IPS-18a (cell line): ENCODE measurements at regions not wholly inside any gene's neighbourhood (a gene's known extent, or its start where the extent isn't known, plus 50 kb on each side); places are given as distances from the start of the nearest gene placed in this dataset.

Source experiments
- H3K27ac ChIP-seq: one replicate; pipeline ENCODE4 v1.5.1; 2013; ENCODE audit warnings: low read length
- H3K27me3 ChIP-seq: one replicate; pipeline ENCODE4 v1.6.1; 2013; ENCODE audit warnings: mild to moderate bottlenecking, low read length; ENCODE audit not compliant: control insufficient read depth, insufficient read depth
- H3K36me3 ChIP-seq: one replicate; pipeline ENCODE4 v1.6.1; 2013; ENCODE audit warnings: low read depth, low read length; ENCODE audit not compliant: control insufficient read depth
- H3K4me1 ChIP-seq: one replicate; pipeline ENCODE4 v1.6.1; 2013; ENCODE audit warnings: low read depth, low read length; ENCODE audit not compliant: control insufficient read depth
- H3K4me3 ChIP-seq: one replicate; pipeline ENCODE4 v1.5.1; 2013; ENCODE audit warnings: low read length
- H3K9ac ChIP-seq: one replicate; pipeline ENCODE4 v1.6.1; 2013; ENCODE audit warnings: mild to moderate bottlenecking, low read length, moderate library complexity
- H3K9me3 ChIP-seq: one replicate; pipeline ENCODE4 v1.6.1; 2013; ENCODE audit warnings: low read depth, low read length; ENCODE audit not compliant: control insufficient read depth

DNA sequence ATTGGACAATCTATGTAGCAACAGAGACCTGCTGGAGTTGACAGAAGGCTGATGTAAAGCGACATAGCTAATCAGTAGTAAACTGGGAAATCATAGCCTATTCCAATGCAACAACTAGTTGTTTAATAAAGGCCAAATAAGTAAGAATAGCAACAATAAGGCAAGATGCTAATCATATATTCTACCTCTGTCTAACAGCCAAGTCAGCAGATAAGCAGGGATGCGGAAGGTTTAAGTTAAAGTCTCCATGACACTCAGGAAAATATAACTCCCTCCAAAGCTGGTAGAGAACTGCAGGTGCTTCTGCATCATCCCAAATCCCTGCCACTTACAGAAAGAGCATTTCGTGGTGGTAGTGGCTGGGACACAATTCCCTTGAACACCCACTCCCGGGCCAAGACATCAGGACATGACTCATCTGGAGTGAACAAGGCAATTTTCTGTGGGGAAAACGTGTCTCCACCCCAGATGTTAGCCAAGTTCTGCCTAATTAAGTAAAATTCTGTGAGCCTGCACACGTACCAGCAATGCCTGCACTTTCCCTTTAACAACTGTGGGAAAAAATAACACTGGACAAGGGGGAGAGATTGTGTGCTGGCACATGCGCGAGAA is 413.6 kb upstream of the ID2 start:
- Histone ChIP-seq H3K27me3 (no peaks in the 10 kb centered on the region), H3K36me3 (no peaks in the 10 kb centered on the region), H3K9me3 (no peaks in the 10 kb centered on the region), H3K27ac (no peak overlapping the region), H3K9ac (no peak overlapping the region), H3K4me3 (no peak overlapping the region), H3K4me1 (peaks cover 10% of the 10 kb centered on the region)

DNA sequence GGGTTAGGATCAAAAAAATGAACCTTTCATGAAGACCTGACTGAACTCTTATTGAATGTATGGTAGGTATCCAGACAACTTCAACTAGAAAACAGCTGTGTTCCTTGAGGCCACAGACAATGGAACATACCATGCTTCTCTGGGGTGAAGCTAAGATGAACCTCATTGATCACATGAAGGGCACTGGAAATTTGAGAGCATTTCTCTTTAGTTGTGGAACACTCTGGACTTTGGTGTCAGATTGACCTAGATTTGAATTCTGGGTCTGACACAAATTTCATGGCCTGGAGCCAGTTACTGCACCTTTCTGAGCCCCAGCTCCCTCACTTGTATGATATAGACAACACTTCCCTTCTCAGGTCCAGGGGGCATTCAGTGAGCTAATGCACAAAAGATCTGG is 411.2 kb upstream of the ID2 start:
- no peak overlapping the region for H3K4me3 ChIP-seq
- H3K4me1 ChIP-seq, result no peaks in the 10 kb centered on the region
- H3K9me3 ChIP-seq, result no peaks in the 10 kb centered on the region
- no peak overlapping the region for H3K9ac ChIP-seq
- no peaks in the 10 kb centered on the region for H3K36me3 ChIP-seq
- no peak overlapping the region for H3K27ac ChIP-seq
- no peaks in the 10 kb centered on the region for H3K27me3 ChIP-seq

DNA sequence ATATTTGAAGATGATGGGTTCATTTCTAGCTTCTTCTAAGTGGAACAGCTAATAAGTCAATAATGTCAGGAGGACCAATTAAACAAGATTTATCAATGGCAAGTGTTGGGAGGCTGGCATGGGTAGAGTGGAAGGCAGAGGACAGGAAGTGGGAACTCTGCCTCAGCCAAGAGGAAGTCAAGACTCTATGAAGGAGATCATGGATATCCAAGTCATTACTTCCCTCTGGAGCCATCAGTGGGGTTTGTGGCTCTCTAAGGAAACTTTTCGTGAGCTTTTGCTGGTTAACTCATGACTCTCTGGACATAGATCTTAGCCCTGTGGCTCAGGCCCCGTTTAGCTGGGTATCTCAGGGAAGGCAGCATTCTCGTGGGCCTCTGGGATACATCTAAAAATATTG is 410.4 kb upstream of the ID2 start:
- Histone ChIP-seq H3K4me3 (no peak overlapping the region), H3K27ac (no peak overlapping the region), H3K9ac (no peak overlapping the region), H3K9me3 (no peaks in the 10 kb centered on the region), H3K36me3 (no peaks in the 10 kb centered on the region), H3K4me1 (no peaks in the 10 kb centered on the region), H3K27me3 (no peaks in the 10 kb centered on the region)

DNA sequence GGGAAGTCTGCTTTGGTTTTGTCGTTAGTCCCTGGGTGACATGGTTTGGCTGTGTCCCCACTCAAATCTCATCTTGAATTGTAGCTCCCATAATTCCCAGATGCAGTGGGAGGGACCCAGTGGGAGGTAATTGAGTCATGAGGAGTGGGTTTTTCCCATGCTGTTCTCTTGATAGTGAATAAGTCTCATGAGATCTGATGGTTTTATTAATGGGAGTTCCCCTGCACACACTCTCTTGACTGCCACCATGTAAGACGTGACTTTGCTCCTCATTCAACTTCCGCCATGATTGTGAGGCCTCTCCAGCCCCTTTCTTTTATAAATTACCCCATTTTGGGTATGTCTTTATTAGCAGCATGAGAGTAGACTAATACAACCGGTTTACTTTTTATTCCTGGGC is 405.8 kb upstream of the ID2 start:
- Histone ChIP-seq H3K27ac (no peak overlapping the region), H3K27me3 (no peaks in the 10 kb centered on the region), H3K9ac (no peak overlapping the region), H3K4me1 (no peaks in the 10 kb centered on the region), H3K4me3 (no peak overlapping the region), H3K9me3 (no peaks in the 10 kb centered on the region), H3K36me3 (no peaks in the 10 kb centered on the region)

DNA sequence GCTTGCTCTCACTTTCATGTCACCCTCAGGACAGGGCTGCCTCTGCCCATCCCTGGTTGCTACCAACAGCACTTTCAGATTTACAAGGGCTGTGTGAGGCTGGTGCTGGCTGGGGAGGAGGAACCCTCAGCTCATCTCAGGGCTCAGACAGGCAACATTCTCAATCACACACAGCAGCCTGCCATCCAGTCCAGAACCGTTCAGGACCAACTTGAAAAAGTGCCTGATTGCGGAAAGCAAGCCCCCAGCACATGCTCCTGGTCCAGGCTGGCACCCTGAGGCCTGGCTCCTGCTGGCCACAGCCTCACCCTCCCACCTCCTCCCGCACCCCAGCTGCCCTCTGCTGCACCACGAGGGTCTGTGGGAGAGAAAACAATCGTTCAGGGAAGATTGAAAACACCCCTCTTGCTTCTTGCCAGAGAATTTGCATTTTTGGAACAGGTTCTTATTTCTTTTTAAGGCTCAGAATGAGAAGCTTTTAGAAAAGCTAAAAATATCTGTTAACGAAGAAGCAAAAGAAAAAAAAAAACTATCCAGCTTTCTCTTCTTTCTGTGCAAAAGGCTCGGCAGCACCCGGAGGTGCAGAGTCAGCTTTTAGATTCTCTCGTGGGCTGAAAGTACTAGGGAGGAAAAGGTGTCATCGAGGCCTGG is 403.8 kb upstream of the ID2 start:
- no peak overlapping the region for H3K4me3 ChIP-seq
- H3K36me3 ChIP-seq, result no peaks in the 10 kb centered on the region
- H3K27ac ChIP-seq, result no peak overlapping the region
- H3K27me3 ChIP-seq, result no peaks in the 10 kb centered on the region
- no peak overlapping the region for H3K9ac ChIP-seq
- H3K4me1 ChIP-seq, result no peaks in the 10 kb centered on the region
- H3K9me3 ChIP-seq, result no peaks in the 10 kb centered on the region

DNA sequence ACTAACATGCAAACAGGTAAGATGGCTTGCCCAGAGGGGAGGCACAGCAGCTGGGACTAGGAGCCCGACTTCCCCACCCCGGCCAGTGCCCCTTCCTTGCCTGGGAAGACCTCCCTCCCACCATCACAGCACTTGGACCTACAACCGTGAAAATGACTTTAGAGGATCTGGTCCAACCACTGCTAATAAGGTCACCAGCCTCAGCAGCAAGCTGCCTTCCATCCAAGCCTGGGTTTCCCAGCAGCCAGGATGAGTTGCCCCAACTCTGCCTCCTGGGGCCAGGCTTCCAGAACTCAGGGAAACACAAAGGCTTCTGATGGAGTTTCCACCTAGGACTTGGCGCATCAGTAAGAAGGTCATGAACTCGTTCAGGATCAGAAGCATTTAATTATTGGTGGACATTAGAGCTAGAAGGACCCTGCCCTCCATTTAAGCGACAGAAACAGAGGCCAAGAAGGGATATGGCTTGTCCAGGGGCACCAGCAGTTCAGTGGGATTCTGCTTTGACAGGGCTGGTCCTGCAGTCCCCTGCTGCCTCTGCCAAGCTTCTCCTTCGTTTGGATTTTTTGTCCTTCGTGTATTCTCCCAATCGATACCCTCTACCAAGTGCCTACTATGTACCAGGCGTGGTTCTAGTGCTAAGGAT is 403.0 kb upstream of the ID2 start:
- Histone ChIP-seq H3K36me3 (no peaks in the 10 kb centered on the region), H3K4me1 (no peaks in the 10 kb centered on the region), H3K4me3 (no peak overlapping the region), H3K9ac (no peak overlapping the region), H3K27ac (no peak overlapping the region), H3K27me3 (no peaks in the 10 kb centered on the region), H3K9me3 (no peaks in the 10 kb centered on the region)

DNA sequence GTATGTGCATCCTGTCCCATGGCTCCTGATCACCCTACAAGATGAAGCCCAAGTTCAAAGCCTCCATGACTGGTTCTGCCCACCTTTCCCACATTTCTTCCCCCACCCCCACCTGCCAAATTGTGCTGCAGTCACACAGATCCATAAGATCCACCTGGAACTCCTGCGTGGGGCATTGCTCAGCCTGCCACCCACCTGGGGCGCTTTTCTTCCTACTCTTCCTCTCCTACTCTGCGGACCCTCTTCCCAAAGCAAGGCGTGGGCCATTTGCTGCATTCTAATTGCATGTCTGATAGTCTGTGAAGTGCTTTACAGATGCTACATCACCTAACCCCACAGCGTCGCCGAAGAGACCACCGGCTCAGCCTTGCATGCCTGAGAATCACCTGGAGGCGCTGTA is 402.4 kb upstream of the ID2 start:
- no peaks in the 10 kb centered on the region for H3K4me1 ChIP-seq
- H3K9ac ChIP-seq, result no peak overlapping the region
- no peaks in the 10 kb centered on the region for H3K27me3 ChIP-seq
- H3K36me3 ChIP-seq, result no peaks in the 10 kb centered on the region
- no peak overlapping the region for H3K27ac ChIP-seq
- no peaks in the 10 kb centered on the region for H3K9me3 ChIP-seq
- H3K4me3 ChIP-seq, result no peak overlapping the region

DNA sequence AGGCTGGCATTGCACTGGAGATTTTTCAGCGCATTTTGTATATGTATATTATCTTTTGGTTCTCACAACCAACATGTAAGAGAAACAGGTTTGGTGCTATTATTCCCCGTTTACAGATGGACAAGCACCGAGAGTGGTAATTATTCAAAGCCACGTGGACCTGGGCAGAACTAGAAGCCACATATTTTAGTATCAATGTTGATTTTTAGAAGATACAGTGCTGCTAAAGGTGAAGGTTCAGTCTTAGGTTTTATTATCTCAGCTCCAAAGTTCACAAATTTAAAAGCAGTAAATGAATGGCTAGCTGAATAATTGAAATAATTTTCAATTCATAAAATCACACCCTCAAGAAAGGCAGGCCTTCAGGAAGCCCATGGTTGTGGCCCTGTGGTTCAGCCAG is 400.6 kb upstream of the ID2 start:
- H3K4me1 ChIP-seq, result no peaks in the 10 kb centered on the region
- no peak overlapping the region for H3K27ac ChIP-seq
- no peak overlapping the region for H3K9ac ChIP-seq
- no peak overlapping the region for H3K4me3 ChIP-seq
- no peaks in the 10 kb centered on the region for H3K36me3 ChIP-seq
- no peaks in the 10 kb centered on the region for H3K27me3 ChIP-seq
- H3K9me3 ChIP-seq, result no peaks in the 10 kb centered on the region

DNA sequence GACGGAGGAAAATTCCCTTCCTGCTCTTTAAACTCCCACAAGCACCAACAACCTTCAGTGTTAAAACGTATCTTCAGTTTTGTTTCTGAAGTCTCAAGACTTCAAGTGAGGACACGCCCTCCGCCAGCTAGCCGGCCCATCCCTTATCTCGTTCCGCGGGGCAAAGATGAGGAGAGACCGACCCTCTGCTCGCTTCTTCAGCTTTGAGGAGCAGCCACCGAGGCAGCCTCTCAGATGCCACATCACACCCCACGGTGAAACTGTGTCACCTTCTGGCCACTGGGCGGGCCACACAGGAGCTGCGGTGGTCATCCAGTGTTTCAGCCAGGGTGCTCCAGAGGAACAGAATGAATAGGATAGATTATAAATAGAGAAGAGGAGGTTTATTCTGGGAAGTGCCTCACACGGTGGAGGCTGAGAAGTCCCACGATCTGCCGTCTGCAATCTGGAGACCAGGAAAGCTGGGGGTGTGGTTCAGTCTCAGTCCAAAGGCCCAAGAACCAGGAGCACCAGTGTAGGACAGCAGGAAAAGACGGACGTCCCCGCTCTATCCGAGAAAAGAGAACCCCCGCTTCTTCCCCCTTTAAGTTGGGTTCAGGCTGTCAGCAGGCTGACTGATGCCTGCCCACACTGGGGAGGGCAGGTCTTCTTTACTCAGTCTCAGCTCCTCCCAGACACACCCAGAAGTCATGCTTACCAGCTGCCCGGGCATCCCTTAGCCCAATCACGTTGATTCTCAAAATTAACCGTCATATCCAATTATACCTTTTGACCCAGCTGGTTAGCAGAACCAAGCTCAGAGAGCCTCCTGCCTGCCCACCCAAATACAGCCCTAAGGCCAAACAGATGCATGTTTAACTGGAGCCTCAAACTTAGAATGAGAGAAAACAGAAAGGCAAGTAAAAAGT is 399.7 kb upstream of the ID2 start:
- Histone ChIP-seq H3K9me3 (no peaks in the 10 kb centered on the region), H3K27me3 (no peaks in the 10 kb centered on the region), H3K36me3 (no peaks in the 10 kb centered on the region), H3K27ac (no peak overlapping the region), H3K4me1 (no peaks in the 10 kb centered on the region), H3K9ac (no peak overlapping the region), H3K4me3 (no peak overlapping the region)

DNA sequence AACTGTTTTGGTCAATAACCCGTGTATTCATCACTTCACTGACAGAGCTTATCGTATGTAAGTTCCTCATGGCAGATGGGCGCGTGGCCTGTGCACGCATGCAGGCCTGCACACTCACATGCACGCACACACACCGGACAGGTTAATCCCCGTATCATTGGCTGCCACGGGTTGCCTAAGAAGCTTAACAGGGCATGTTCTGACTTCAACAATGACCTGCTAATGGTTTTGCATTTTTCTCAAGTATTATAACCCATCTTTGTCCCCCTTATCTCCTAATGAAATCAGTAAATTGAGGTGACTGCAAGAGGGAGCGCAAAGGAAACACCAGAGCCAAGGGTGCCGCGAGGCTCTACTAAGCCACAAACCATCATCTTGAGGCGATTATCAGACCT is 399.0 kb upstream of the ID2 start:
- Histone ChIP-seq H3K9me3 (no peaks in the 10 kb centered on the region), H3K27me3 (no peaks in the 10 kb centered on the region), H3K27ac (no peak overlapping the region), H3K4me1 (no peaks in the 10 kb centered on the region), H3K36me3 (no peaks in the 10 kb centered on the region), H3K4me3 (no peak overlapping the region), H3K9ac (no peak overlapping the region)

DNA sequence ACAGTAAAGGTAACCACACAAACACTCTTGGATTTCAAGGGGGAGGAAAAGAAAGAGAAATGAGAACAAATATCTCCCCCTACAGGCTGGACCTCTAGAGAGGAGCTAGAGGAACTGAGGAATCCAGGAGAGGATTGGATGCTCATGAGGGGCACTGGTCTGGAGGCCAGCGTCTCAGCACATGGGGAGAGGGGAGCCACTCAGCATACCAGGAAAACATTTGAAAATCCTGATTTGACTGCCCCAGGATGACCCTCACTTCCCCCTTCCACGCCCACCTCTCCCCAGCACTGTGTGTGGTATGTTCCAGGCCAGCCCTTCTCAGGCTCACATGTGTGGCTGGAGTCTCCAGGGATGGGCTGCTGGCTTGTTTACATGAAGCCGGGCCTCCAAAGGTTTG is 396.8 kb upstream of the ID2 start:
- Histone ChIP-seq H3K4me1 (no peaks in the 10 kb centered on the region), H3K9ac (no peak overlapping the region), H3K27ac (no peak overlapping the region), H3K27me3 (no peaks in the 10 kb centered on the region), H3K4me3 (no peak overlapping the region), H3K36me3 (no peaks in the 10 kb centered on the region), H3K9me3 (no peaks in the 10 kb centered on the region)
